ENCODE measurements at regions not wholly inside any gene's neighbourhood (a gene's known extent, or its start where the extent isn't known, plus 50 kb on each side); places are given as distances from the start of the nearest gene placed in this dataset.
"Not testable (repeated sequence)": the region's sequence is repeated elsewhere in the genome, so short reads cannot be mapped to it uniquely, and the experiment has no call there.

DNA sequence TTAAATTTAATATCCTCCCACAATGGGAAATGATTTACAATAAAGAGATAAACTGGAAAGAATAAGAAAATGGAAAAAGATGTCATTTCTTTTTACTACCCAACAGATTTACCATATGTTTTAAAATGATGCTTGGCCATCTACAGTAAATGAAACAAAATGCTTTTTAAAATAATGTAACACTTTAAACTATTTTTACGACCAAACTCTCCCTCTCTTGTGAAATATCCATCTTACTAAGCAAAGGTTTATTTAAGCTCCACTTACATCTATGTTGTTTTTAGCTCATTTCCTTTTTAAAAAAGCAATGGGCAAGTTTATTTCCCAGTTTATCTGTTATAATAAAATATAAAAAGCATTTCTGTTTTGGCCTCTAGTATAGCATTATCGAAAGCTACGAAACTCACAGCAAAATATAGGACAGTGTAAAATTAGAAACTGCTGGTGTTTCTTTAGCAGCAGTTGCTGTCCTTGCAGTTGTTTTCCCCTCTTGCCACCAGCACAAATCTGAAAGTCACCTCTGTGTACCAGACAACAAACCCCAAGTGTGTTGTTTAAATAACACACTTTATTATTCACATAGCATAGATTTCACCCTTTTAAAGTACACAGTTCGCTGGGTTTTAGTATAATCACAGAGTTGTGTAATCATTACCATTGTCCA lies 195.1 kb downstream of the CDRT15L2 start:
- no peak for FAIRE-seq

DNA sequence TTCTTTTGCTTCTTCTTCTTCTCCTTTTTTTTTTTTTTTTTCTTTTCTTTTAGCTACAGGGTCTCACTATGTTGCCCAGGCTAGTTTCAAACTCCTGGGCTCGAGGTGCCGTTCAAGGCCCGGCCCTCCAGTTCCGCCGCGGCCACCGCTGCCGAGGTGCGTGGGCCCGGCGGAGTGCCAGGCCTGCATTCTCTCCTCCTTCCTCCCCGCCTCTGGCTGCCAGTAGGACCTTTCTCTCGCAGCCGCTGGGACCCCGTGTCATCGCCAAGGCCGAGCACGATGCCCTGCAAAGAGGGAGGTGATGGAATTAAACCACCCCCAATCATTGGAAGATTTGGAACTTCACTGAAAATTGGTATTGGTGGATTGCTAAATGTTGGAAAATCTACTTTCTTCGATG lies 195.8 kb downstream of the CDRT15L2 start:
- no peak for FAIRE-seq

DNA sequence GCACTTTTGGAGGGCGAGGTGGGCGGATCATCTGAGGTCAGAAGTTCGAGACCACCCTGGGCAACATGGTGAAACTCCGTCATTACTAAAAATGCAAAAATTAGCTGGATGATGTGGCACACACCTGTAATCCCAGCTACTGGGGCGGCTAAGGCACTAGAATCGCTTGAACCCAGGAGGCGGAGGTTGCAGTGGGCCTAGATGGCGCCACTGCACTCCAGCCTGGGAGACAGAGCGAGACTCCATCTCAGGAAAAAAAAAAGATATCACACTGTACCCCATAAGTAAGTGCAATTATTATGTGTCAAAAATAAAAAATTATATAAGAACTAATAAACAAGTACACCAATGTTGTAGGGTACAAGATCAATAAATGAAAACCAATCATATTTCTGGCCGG lies 200.0 kb downstream of the CDRT15L2 start:
- FAIRE-seq, result no peak

DNA sequence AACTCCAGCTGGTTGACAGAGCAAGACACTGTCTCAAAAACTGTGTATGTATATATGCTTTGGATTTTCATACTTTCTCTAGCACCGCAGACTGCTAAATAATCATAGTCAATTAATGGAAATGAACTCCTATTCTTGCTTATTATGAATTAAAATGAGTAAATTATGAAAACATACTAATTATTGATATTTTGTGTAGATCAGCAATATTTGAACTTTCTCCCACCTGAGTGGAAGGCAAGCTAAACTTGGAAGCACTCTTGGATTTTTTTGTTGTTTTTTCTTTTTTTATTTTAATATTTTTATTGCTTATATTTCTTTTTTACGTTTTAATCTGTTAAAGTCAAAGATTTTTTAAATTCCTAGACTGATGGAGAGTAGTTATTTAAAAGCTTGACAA lies 201.7 kb downstream of the CDRT15L2 start:
- FAIRE-seq, result no peak

DNA sequence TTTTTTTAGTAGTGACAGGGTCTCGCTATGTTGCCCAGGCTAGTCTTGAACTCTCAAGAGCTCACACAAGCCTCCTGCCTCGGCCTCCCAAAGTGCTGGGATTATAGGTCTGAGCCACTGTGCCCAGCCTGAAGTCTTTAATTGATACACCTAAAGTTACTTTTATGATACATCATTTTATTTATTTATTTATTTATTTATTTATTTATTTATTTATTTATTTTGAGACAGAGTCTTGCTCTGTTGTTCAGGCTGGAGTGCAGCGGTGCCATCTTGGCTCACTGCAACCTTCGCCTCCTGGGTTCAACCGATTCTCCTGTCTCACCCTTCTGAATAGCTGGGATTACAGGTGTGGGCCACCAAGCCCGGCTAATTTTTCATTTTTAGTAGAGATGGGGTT lies 202.3 kb downstream of the CDRT15L2 start:
- not testable (repeated sequence) for FAIRE-seq

DNA sequence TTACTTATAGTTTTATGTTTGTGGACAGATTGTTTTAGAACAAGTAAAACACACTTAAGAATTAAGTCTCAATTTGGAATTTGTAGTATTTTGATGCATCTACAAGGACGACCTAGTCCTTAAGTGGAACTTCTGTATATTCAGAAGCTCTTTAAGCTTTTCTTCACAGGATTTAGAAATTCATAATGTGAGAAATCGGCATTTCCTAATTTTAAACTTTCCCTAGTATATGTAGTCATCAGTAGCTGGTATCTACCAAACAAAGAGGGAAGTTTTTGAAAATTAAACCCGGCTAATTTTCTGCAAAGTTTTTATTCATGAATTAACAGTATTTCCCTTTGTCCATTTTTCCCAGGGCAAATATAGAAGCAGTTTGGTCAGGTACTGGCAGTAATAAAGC lies 203.6 kb downstream of the CDRT15L2 start:
- FAIRE-seq, result no peak

DNA sequence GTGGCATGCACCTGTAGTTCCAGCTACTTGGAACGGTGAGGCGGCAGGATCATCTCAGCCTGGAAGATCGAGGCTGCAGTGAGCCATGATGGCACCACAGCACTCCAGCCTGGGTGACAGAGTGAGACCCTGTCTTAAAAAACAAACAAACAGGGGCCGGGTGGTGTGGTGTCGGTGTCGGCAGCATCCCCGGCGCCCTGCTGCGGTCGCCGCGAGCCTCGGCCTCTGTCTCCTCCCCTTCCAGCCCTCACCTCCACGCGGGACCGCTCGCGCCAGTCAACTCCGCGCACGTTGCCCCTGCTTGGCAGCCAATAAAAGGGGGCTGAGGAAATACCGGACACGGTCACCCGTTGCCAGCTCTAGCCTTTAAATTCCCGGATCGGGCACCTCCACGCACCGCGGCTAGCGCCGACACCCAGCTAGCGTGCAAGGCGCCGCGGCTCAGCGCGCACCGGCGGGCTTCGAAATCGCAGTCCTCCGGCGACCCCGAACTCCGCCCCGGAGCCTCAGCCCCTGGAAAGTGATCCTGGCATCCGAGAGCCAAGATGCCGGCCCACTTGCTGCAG lies 204.7 kb downstream of the CDRT15L2 start:
- FAIRE-seq, result no peak

GRCh38 chr17:20787281-20787680 lies 207.8 kb downstream of the CDRT15L2 start:
- FAIRE-seq, result no peak

DNA sequence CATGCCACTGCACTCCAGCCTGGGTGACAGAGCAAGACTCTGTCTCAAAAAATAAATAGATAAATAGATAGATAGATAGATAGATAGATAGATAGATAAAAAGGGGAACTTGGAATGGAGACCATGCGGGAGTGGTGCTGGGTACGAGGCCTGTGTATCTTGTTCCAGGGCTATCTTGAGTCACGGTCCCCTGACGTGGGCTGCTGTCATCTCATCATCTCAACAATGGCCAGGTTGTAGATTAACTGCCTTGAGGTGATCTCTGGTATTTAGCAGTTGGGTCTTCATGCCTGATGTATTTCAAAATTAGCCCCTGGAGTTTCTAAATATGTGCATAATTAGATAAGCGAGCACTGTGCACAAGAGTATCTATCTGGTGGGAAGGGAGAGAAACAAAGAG lies 212.1 kb downstream of the CDRT15L2 start:
- FAIRE-seq, result no peak

GRCh38 chr17:20794532-20794931 lies 215.0 kb downstream of the CDRT15L2 start:
- not testable (repeated sequence) for FAIRE-seq

DNA sequence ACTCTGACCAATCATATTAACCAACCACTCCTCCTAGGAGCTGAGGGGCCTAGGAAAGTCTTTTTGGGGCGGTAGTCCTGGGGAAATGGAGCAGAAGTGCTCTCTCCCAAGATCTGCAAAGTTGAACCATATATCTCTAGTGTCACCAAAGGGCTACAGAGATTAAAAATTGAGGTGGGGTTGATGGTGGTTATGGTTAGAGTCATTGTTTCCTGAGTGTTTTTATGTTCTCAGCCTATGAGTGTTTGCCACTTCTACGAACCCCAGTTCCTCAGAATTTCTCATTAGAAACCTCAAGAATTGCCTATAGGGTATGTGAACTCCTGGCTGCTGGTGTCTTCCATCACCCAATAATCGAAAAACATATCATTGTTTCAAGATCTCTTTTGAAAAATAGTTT lies 217.8 kb downstream of the CDRT15L2 start:
- FAIRE-seq, result no peak

DNA sequence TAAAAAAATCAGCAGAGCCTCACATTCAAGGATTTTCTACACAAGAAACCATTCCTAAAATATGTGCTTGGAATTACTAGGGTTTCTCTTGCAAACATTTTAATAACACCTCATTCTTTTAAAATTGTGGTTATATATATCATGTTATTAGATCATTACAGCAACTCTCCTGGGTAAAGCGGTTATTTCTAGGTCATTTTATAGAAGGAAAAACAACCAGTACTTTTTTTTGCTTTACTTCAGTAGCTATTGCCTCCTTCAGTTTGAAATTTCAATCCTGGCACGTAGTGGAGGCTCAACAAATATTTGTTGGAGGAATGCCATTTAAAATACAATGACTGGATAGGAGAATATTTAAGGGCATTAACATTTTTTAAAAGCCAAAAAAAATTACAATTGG lies 220.6 kb downstream of the CDRT15L2 start:
- no peak for FAIRE-seq

DNA sequence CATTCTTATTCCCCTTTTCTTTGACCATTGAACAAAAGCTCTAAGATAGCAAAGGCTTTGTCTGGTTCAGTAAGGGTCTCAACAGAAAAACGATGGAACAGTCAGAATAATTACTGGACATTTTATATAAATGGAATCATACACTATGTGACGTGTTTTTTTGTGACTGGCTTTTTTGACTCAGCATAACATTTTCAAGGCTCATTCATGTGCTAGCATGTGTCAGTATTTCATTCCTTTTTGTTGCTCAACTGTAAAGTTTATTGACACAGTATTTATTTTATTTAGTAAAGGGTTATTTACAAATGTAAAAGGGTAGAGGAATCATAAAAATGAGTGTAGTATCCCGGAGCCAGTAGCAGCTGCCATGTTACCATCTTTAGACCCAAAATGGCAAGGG lies 226.2 kb downstream of the CDRT15L2 start:
- FAIRE-seq, result no peak

- FAIRE-seq, result not testable (repeated sequence)
Observed at GRCh38 chr17:20807566-20807965, 228.0 kb downstream of the CDRT15L2 start.

DNA sequence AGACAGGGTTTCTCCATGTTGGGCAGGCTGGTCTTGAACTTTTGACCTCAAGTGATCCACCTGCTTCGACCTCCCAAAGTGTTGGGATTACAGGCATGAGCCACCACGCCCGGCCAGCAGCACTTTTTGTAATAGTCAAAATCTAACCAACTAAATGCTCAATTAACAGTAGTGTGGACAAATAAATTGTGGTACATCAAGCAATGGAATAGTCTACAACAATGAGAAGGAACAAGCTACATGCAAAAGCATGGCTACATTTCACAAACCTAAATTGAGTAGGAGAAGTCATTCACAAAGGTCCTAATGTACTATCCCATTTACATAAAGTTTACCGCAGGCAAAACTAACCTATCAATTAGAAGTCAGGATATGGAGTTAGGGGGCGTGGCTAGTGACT lies 227.4 kb downstream of the USP22 start:
- FAIRE-seq, result not testable (repeated sequence)

DNA sequence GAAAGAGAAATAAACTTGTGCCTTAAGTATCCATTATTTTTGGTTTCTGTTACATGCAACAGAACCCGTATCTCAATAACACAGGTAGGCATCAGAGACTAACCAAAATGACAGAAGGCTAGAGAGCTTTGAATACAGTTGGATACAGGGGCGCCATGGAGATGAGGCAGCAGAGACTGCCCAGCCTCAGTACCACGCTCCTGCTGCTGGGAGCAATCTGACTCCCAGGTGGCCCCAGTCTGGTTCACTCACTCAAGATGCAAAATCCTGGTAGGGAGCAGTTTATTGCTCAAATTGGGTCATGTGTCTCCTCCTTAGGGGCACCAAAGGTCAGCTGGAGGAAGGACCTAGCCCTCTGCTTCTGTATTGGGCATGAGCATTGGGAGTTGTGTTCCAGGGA lies 218.9 kb downstream of the USP22 start:
- FAIRE-seq, result no peak

GRCh38 chr17:20825539-20825938 lies 217.3 kb downstream of the USP22 start:
- FAIRE-seq, result no peak

- not testable (repeated sequence) for FAIRE-seq
Observed at GRCh38 chr17:20840453-20840852, 202.4 kb downstream of the USP22 start.

DNA sequence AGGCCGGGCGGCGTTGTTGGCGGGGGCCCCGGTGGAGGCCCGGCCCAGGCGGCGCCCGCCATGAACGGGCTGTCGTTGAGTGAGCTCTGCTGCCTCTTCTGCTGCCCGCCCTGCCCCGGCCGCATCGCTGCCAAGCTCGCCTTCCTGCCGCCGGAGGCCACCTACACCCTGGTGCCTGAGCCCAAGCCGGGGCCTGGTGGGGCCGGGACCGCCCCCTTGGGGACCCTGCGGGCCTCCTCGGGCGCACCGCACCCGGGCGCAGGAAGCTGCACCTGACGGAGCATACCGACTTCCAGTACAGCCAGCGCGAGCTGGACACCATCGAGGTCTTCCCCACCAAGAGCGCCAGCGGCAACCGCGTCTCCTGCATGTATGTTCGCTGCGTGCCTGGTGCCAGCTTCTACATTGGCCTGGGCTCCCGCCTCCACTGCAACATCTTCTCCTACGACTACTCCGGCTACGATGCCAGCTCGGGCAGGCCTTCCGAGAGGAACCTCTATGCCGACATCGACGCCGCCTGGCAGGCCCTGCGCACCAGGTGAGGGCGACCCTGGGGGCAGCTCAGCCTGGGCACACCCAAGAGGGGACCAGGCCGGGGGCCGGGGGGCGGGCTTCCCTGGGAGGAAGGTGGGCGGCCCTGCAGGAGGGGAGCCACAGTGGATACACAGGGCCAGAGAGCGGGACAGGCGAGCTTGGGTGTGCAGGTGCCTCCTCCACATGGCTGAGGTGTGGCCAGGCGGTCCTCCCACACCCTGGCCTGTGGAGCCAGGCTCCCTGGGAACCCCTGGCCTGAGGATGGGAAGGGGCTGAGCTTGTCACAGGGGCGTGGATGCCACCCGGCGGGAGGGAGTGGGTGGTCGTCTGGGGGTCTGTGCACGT lies 201.6 kb downstream of the USP22 start:
- FAIRE-seq, result not testable (repeated sequence)

- not testable (repeated sequence) for FAIRE-seq
Observed at GRCh38 chr17:20842012-20842411, 200.8 kb downstream of the USP22 start.

DNA sequence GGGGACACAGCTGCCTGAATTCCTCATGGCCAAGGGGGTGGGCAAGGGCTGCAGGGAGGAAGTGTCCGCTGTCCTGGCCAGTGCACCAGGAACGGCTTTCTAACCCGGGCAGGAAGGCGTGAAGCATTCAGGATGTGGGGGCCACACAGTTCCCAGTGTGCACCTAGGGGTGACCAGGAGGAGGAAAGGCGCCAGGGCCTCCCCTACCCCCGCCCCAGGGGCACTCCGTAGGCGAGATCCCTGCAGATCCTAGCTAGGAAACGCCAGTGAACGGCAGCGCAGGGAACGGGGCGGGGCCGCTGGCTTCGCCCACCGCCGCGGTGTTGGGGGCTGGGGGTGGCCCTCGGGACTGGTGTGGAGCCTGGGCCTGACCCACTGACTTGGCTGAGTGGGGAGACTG lies 199.6 kb downstream of the USP22 start:
- FAIRE-seq, result not testable (repeated sequence)

DNA sequence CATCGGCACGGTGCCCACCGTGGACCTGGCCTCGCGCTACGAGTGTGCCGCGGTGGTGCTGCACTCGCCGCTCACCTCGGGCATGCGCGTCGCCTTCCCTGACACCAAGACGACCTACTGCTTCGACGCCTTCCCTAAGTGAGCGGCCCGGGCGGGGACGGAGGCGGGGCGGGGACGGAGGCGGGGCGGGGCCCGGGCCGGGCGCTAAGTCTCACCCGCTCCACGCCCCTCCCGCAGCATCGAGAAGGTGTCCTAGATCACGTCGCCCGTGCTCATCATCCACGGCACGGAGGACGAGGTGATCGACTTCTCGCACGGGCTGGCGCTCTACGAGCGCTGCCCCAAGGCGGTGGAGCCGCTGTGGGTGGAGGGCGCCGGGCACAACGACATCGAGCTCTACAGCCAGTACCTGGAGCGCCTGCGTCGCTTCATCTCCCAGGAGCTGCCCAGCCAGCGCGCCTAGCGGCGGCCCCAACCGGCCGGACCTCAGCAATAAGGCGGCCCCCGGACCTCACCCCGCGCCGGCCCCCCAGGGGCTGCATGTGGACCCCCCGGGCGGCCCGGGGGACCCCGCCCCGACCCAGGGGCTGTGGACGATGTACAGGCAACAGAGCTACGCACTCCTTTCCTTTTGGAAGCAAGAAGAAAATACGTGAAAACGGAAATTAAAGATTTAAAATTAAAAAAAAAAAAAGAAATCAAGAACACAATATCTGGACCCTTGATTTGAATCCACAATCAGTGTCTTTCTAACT lies 198.8 kb downstream of the USP22 start:
- FAIRE-seq, result not testable (repeated sequence)

- peak; percentile 96 for FAIRE-seq
Observed at GRCh38 chr17:20848869-20849443, 193.9 kb downstream of the USP22 start.

Data from TTC549 (cell line).